DOHH2 (cell line): ENCODE measurements at regions not wholly inside any gene's neighbourhood (a gene's known extent, or its start where the extent isn't known, plus 50 kb on each side); places are given as distances from the start of the nearest gene placed in this dataset.

Source experiments
- EZH2phosphoT487 ChIP-seq: fragments of 200-600 bp; sonication (generic); IDR thresholded peaks from 2 replicates; pipeline ENCODE4 v1.6.1; 2017; ENCODE audit warnings: borderline replicate concordance, mild to moderate bottlenecking, antibody characterized with exemption, low read length, moderate library complexity, mixed read lengths
- TF ChIP-seq, protein P1 (sequence below): fragments of 200-600 bp; sonication (generic); IDR thresholded peaks from one replicate; pipeline ENCODE4 v1.5.1; 2014; ENCODE audit warnings: antibody characterized with exemption, mild to moderate bottlenecking, low read depth, low read length; ENCODE audit not compliant: poor library complexity, severe bottlenecking

DNA sequence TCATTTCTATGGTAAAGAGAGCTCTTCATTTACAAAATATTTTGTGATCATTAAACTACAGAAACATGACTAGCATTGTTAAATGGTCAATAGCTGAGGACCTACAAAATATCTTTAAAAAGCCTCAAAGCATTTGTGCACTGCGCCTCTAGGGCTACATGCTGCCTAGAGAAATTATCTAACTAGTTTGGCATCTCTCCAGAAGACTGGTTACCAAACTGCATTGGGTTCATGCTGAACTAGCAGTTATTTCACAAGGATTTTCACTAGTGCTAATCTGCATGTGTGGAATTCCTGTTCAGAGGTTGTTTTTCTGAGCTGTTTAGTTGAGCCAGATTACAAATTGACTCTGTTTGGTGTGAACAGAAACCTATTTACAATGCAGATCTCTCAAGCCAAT, 58.5 kb upstream of the PITX2 start:
- TF ChIP-seq, protein P1, sequence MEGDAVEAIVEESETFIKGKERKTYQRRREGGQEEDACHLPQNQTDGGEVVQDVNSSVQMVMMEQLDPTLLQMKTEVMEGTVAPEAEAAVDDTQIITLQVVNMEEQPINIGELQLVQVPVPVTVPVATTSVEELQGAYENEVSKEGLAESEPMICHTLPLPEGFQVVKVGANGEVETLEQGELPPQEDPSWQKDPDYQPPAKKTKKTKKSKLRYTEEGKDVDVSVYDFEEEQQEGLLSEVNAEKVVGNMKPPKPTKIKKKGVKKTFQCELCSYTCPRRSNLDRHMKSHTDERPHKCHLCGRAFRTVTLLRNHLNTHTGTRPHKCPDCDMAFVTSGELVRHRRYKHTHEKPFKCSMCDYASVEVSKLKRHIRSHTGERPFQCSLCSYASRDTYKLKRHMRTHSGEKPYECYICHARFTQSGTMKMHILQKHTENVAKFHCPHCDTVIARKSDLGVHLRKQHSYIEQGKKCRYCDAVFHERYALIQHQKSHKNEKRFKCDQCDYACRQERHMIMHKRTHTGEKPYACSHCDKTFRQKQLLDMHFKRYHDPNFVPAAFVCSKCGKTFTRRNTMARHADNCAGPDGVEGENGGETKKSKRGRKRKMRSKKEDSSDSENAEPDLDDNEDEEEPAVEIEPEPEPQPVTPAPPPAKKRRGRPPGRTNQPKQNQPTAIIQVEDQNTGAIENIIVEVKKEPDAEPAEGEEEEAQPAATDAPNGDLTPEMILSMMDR: no peak
- TF ChIP-seq EZH2phosphoT487: no peak
